GM23248 (cell line): ENCODE measurements at regions not wholly inside any gene's neighbourhood (a gene's known extent, or its start where the extent isn't known, plus 50 kb on each side); places are given as distances from the start of the nearest gene placed in this dataset.

Experiments
- EZH2 ChIP-seq: fragments of 200-600 bp; sonication (generic); IDR thresholded peaks from 2 replicates; pipeline ENCODE4 v1.6.1; 2018; ENCODE audit warnings: antibody characterized with exemption, mild to moderate bottlenecking; ENCODE audit not compliant: insufficient read depth, poor library complexity, severe bottlenecking
- EZH2phosphoT487 ChIP-seq: fragments of 200-600 bp; sonication (generic); IDR thresholded peaks from 2 replicates; pipeline ENCODE4 v1.6.1; 2018; ENCODE audit warnings: antibody characterized with exemption, moderate library complexity, mild to moderate bottlenecking, low read depth; ENCODE audit not compliant: insufficient read depth

- TF ChIP-seq EZH2 (no peak), EZH2phosphoT487 (no peak)
Measured at GRCh38 chr7:41437257-41438196, 265.4 kb downstream of the INHBA start.
